Ovary (tissue), 7 donors: ENCODE measurements at regions not wholly inside any gene's neighbourhood (a gene's known extent, or its start where the extent isn't known, plus 50 kb on each side); places are given as distances from the start of the nearest gene placed in this dataset.

Source experiments
- DNase-seq, 5 donors: peaks; one replicate each; pipeline ENCODE4 v3.0.0-alpha.2; 2019 to 2020
- H3K27ac ChIP-seq, 2 donors: fragments of 200-600 bp; one replicate each; pipeline versions ENCODE4 v1.5.1 to v1.8.0; 2019 to 2022
- H3K27me3 ChIP-seq: fragments of 200-600 bp; one replicate; pipeline ENCODE4 v1.8.0; 2022
- H3K36me3 ChIP-seq: fragments of 200-600 bp; sonication (generic); one replicate; pipeline ENCODE4 v1.5.1; 2019
- H3K4me1 ChIP-seq: one replicate; pipeline ENCODE4 v1.8.1; 2013; ENCODE audit warnings: mild to moderate bottlenecking, moderate library complexity; ENCODE audit not compliant: insufficient read depth
- H3K4me3 ChIP-seq: fragments of 200-600 bp; sonication (generic); one replicate; pipeline ENCODE4 v1.5.1; 2017
- H3K9me3 ChIP-seq, 2 donors: fragments of 200-600 bp in 1 of 2; sonication (generic) in 1 of 2; one replicate each; pipeline versions ENCODE4 v1.5.1 to v1.8.1; 2013 to 2019; ENCODE audit warnings: mild to moderate bottlenecking in 1 of 2, moderate library complexity in 1 of 2
- CTCF ChIP-seq, 3 donors: fragments of 450-650 bp in 2 of 3; fragments of 200-600 bp in 1 of 3; IDR thresholded peaks; one replicate each; pipeline versions ENCODE4 v1.5.1 to v1.8.0; 2016 to 2022; ENCODE audit warnings: antibody characterized with exemption in 3 of 3, mild to moderate bottlenecking in 1 of 3
- EP300 ChIP-seq: sonication (generic); formaldehyde crosslinking; IDR thresholded peaks from one replicate; pipeline ENCODE4 v1.6.1; 2017; ENCODE audit warnings: antibody characterized with exemption
- POLR2A ChIP-seq: fragments of 450-650 bp; IDR thresholded peaks from one replicate; pipeline ENCODE4 v1.6.1; 2017; ENCODE audit warnings: antibody characterized with exemption, mild to moderate bottlenecking, moderate library complexity
- WGBS, 3 donors: extraction: QIAGEN DNeasy Blood & Tissue Kit in 1 of 3; methylation state at CpG; one replicate each; pipeline versions ENCODE4 v1.1.5 to v1.1.7; 2013 to 2017; 5-methylcytosine and 5-hydroxymethylcytosine counted together
- intact Hi-C, 4 donors: fragments of 100-400 bp; cut with DNase I; formaldehyde crosslinking; loops; one replicate each; pipeline versions ENCODE4 v1.11.0 to v1.15.1; 2022 to 2023
- donor health status: DM: no; HTN: no; CAD: no; lungs with moderate emphysema.
- donor health status: DM: no; HTN: no; CAD: no.
- donor health status: Bipolar disorder and iron deficiency.
- donor health status: DM: no; HTN: no; CAD: no.
- donor health status: DM: yes; HTN: yes; CAD: no.

- H3K27ac ChIP-seq = no peak overlapping the region
- no peaks in the 10 kb centered on the region for H3K9me3 ChIP-seq
- no peak overlapping the region for H3K4me3 ChIP-seq
- WGBS, 3 donors = 47 to 60% (median 52%) methylated on average over 2 of the region's 2 CpGs
- no peaks in the 10 kb centered on the region for H3K36me3 ChIP-seq
- no peak for DNase-seq
- intact Hi-C loops = no loop called here
- no peak for TF ChIP-seq POLR2A
- H3K27me3 ChIP-seq = no peaks in the 10 kb centered on the region
- no peaks in the 10 kb centered on the region for H3K4me1 ChIP-seq
Observed at GRCh38 chr4:96379524-96379923, 539.6 kb downstream of the PDHA2 start.

- Histone ChIP-seq H3K36me3 (no peaks in the 10 kb centered on the region), H3K4me3 (no peak overlapping the region), H3K4me1 (no peaks in the 10 kb centered on the region), H3K27me3 (no peaks in the 10 kb centered on the region), H3K27ac (no peak overlapping the region), H3K9me3 (no peaks in the 10 kb centered on the region)
- intact Hi-C loops = no loop called here
- no peak for TF ChIP-seq POLR2A
- no peak for DNase-seq
Observed at GRCh38 chr4:96380106-96380505, 540.2 kb downstream of the PDHA2 start.

- TF ChIP-seq POLR2A = no peak
- no peak for TF ChIP-seq CTCF (IDR thresholded peaks at IDR 0.05)
- TF ChIP-seq EP300 = no peak
- intact Hi-C loops = no loop called here
- DNase-seq = no peak
- Histone ChIP-seq H3K36me3 (no peaks in the 10 kb centered on the region), H3K9me3 (no peaks in the 10 kb centered on the region), H3K27me3 (no peaks in the 10 kb centered on the region), H3K4me1 (no peaks in the 10 kb centered on the region), H3K27ac (no peak overlapping the region), H3K4me3 (no peak overlapping the region)
Observed at GRCh38 chr4:96383349-96383748, 543.5 kb downstream of the PDHA2 start.

GRCh38 chr4:96389770-96390169 is 549.9 kb downstream of the PDHA2 start:
- TF ChIP-seq EP300 (no peak), POLR2A (no peak), CTCF (IDR thresholded peaks at IDR 0.05) (no peak)
- no peaks in the 10 kb centered on the region for H3K9me3 ChIP-seq
- no peaks in the 10 kb centered on the region for H3K27me3 ChIP-seq
- no peaks in the 10 kb centered on the region for H3K4me1 ChIP-seq
- H3K4me3 ChIP-seq = no peak overlapping the region
- intact Hi-C loops = no loop called here
- DNase-seq = no peak
- WGBS, 3 donors = 21 to 44% (median 25%) methylated on average over 2 of the region's 2 CpGs
- no peaks in the 10 kb centered on the region for H3K36me3 ChIP-seq
- H3K27ac ChIP-seq = no peak overlapping the region

GRCh38 chr4:96390404-96390803 is 550.5 kb downstream of the PDHA2 start:
- H3K4me1 ChIP-seq = no peaks in the 10 kb centered on the region
- H3K9me3 ChIP-seq = no peaks in the 10 kb centered on the region
- WGBS, 3 donors = 75 to 82% (median 76%) methylated on average over 5 of the region's 5 CpGs
- H3K27me3 ChIP-seq = no peaks in the 10 kb centered on the region
- H3K27ac ChIP-seq = no peak overlapping the region
- DNase-seq = no peak
- TF ChIP-seq POLR2A = no peak
- TF ChIP-seq EP300 = no peak
- TF ChIP-seq CTCF (IDR thresholded peaks at IDR 0.05) = no peak
- H3K4me3 ChIP-seq = no peak overlapping the region
- no peaks in the 10 kb centered on the region for H3K36me3 ChIP-seq
- intact Hi-C loops = no loop called here

GRCh38 chr4:96395747-96396146 is 555.9 kb downstream of the PDHA2 start:
- H3K36me3 ChIP-seq = no peaks in the 10 kb centered on the region
- H3K27ac ChIP-seq = no peak overlapping the region
- intact Hi-C loops = no loop called here
- H3K9me3 ChIP-seq = no peaks in the 10 kb centered on the region
- H3K4me3 ChIP-seq = no peak overlapping the region
- H3K4me1 ChIP-seq = no peaks in the 10 kb centered on the region
- no peaks in the 10 kb centered on the region for H3K27me3 ChIP-seq
- DNase-seq = no peak
- no peak for TF ChIP-seq CTCF (IDR thresholded peaks at IDR 0.05)
- TF ChIP-seq POLR2A = no peak
